ENCODE measurements at regions not wholly inside any gene's neighbourhood (a gene's known extent, or its start where the extent isn't known, plus 50 kb on each side); places are given as distances from the start of the nearest gene placed in this dataset.

DNA sequence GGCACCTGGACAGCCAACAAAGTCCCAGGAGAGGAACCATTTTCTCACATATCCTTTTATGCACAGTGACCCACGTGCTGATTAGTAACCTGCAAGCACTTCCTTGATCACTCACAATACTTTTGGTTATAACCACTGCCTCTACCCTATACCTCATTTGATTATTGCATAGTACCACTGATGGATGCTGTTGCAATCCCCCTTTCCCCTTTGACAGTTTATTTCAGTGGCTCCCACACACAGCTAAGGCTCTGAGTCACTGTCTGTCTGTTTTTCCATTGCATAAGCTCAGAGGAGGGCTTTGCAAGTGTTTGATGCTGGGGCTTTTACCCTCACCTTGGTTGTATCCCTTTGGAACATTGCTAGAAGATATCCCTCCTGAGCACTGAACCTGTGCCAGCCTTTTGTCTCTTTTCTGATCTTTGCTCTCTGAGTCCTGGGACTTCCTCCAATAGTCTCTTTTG is 101.7 kb upstream of the RBBP8 start:
- TF ChIP-seq POLR2A (IDR thresholded peaks at IDR 0.05) (no peak), POLR2AphosphoS5 (IDR thresholded peaks at IDR 0.05) (no peak)

All from prostate gland (tissue), 1 donor.